Dedifferentiated amniotic fluid mesenchymal stem cell (primary cell): ENCODE measurements at regions not wholly inside any gene's neighbourhood (a gene's known extent, or its start where the extent isn't known, plus 50 kb on each side); places are given as distances from the start of the nearest gene placed in this dataset.
"Not testable (repeated sequence)": the region's sequence is repeated elsewhere in the genome, so short reads cannot be mapped to it uniquely, and the experiment has no call there.

Source experiments
- DNase-seq: peaks from one replicate; pipeline ENCODE4 v3.0.0-alpha.2; 2016; ENCODE audit errors: extremely low spot score

GRCh38 chr22:34588871-34589545 is 476.9 kb upstream of the ISX start:
- no peak for DNase-seq

GRCh38 chr22:34592123-34592740 is 473.7 kb upstream of the ISX start:
- no peak for DNase-seq

GRCh38 chr22:34599567-34599966 is 466.4 kb upstream of the ISX start:
- no peak for DNase-seq

- no peak for DNase-seq
Observed at GRCh38 chr22:34604312-34604711, 461.6 kb upstream of the ISX start.

- DNase-seq, result no peak
Observed at GRCh38 chr22:34608106-34608505, 457.9 kb upstream of the ISX start.

GRCh38 chr22:34608540-34609115 is 457.3 kb upstream of the ISX start:
- no peak for DNase-seq

GRCh38 chr22:34609646-34610045 is 456.3 kb upstream of the ISX start:
- DNase-seq, result no peak

GRCh38 chr22:34620161-34620560 is 445.8 kb upstream of the ISX start:
- DNase-seq, result no peak

- DNase-seq, result no peak
Observed at GRCh38 chr22:34620832-34621231, 445.1 kb upstream of the ISX start.

- no peak for DNase-seq
Observed at GRCh38 chr22:34622602-34623001, 443.4 kb upstream of the ISX start.

- no peak for DNase-seq
Observed at GRCh38 chr22:34623580-34623979, 442.4 kb upstream of the ISX start.

- DNase-seq, result not testable (repeated sequence)
Observed at GRCh38 chr22:34625892-34626291, 440.1 kb upstream of the ISX start.

- no peak for DNase-seq
Observed at GRCh38 chr22:34638128-34638527, 427.8 kb upstream of the ISX start.

- no peak for DNase-seq
Observed at GRCh38 chr22:34639911-34640310, 426.0 kb upstream of the ISX start.

GRCh38 chr22:34645375-34645774 is 420.6 kb upstream of the ISX start:
- DNase-seq, result no peak

- no peak for DNase-seq
Observed at GRCh38 chr22:34669001-34669400, 397.0 kb upstream of the ISX start.

GRCh38 chr22:34683031-34683430 is 382.9 kb upstream of the ISX start:
- not testable (repeated sequence) for DNase-seq

- not testable (repeated sequence) for DNase-seq
Observed at GRCh38 chr22:34684278-34684677, 381.7 kb upstream of the ISX start.

GRCh38 chr22:34687116-34687515 is 378.8 kb upstream of the ISX start:
- no peak for DNase-seq

- DNase-seq, result no peak
Observed at GRCh38 chr22:34688825-34689224, 377.1 kb upstream of the ISX start.

GRCh38 chr22:34696557-34696956 is 369.4 kb upstream of the ISX start:
- DNase-seq, result no peak

GRCh38 chr22:34702279-34702678 is 363.7 kb upstream of the ISX start:
- no peak for DNase-seq

GRCh38 chr22:34709641-34710040 is 356.3 kb upstream of the ISX start:
- DNase-seq, result no peak
